Keratinocyte (primary cell): ENCODE measurements at regions not wholly inside any gene's neighbourhood (a gene's known extent, or its start where the extent isn't known, plus 50 kb on each side); places are given as distances from the start of the nearest gene placed in this dataset.

Experiments used
- DNase-seq: peaks from one replicate; pipeline ENCODE4 v3.0.0-alpha.2; 2011; ENCODE audit warnings: low read depth, missing footprints, low spot score
- FAIRE-seq: peaks from 2 replicates; lab custom pipeline; 2011; peaks lifted over from hg19 to GRCh38; lab: Jason Lieb, UNC
- H2AFZ ChIP-seq: 2 replicates; pipeline ENCODE4 v1.6.0; 2012; ENCODE audit warnings: low read length, control low read depth, inconsistent platforms; ENCODE audit not compliant: control insufficient read depth
- H3K27ac ChIP-seq: 2 replicates; pipeline ENCODE4 v1.5.1; 2011; ENCODE audit warnings: low read length; ENCODE audit not compliant: control insufficient read depth, insufficient read depth
- H3K27me3 ChIP-seq: 3 replicates; pipeline ENCODE4 v1.6.0; 2011; ENCODE audit warnings: low read length; ENCODE audit not compliant: control insufficient read depth, insufficient read depth; ENCODE audit errors: extremely low read depth
- H3K36me3 ChIP-seq, 2 experiments: 2 replicates in 1 of 2; 3 replicates in 1 of 2; pipeline ENCODE4 v1.5.1; 2011; ENCODE audit warnings: low read length in 2 of 2, mild to moderate bottlenecking in 1 of 2; ENCODE audit not compliant: control insufficient read depth in 2 of 2, insufficient read depth in 2 of 2; ENCODE audit errors: extremely low read depth in 1 of 2
- H3K4me1 ChIP-seq: 3 replicates; pipeline ENCODE4 v1.5.1; 2011; ENCODE audit warnings: low read length; ENCODE audit not compliant: control insufficient read depth, insufficient read depth; ENCODE audit errors: extremely low read depth
- H3K4me2 ChIP-seq: 3 replicates; pipeline ENCODE4 v1.6.0; 2011; ENCODE audit warnings: low read depth, low read length; ENCODE audit not compliant: control insufficient read depth, insufficient read depth; ENCODE audit errors: extremely low read depth
- H3K4me3 ChIP-seq, 3 experiments: fragments of 200-600 bp in 1 of 3; sonication (generic) in 1 of 3; 2 replicates in 2 of 3; 3 replicates in 1 of 3; pipeline ENCODE4 v1.5.1; 2011 to 2016; ENCODE audit warnings: low read length in 3 of 3, mild to moderate bottlenecking in 3 of 3, control low read depth in 2 of 3, inconsistent platforms in 1 of 3, low read depth in 1 of 3, mixed read lengths in 1 of 3, mixed run types in 1 of 3, moderate library complexity in 1 of 3; ENCODE audit not compliant: control insufficient read depth in 2 of 3, insufficient read depth in 2 of 3; ENCODE audit errors: extremely low read depth in 1 of 3
- H3K79me2 ChIP-seq: 2 replicates; pipeline ENCODE4 v1.6.0; 2012; ENCODE audit warnings: low read length; ENCODE audit not compliant: control insufficient read depth, insufficient read depth
- H3K9ac ChIP-seq: 3 replicates; pipeline ENCODE4 v1.6.0; 2011; ENCODE audit warnings: low read length; ENCODE audit not compliant: control insufficient read depth, insufficient read depth; ENCODE audit errors: extremely low read depth
- H3K9me1 ChIP-seq: 3 replicates; pipeline ENCODE4 v1.6.0; 2011; ENCODE audit warnings: low read length; ENCODE audit not compliant: control insufficient read depth, insufficient read depth; ENCODE audit errors: extremely low read depth
- H3K9me3 ChIP-seq: 2 replicates; pipeline ENCODE4 v1.5.1; 2012; ENCODE audit warnings: low read depth, low read length; ENCODE audit not compliant: control insufficient read depth
- H4K20me1 ChIP-seq: 3 replicates; pipeline ENCODE4 v1.6.0; 2011; ENCODE audit warnings: low read length; ENCODE audit not compliant: control insufficient read depth, insufficient read depth; ENCODE audit errors: extremely low read depth
- EZH2 ChIP-seq: IDR thresholded peaks from one replicate; pipeline ENCODE4 v1.6.1; 2012; ENCODE audit warnings: inconsistent platforms, mild to moderate bottlenecking, low read length, moderate library complexity
- dilution Hi-C: fragments of 300-500 bp; cut with MboI; formaldehyde crosslinking; loops from one replicate; pipeline ENCODE4 v1.7.0; 2020; ENCODE audit warnings: low sequenced_read_pairs; ENCODE audit not compliant: extremely low pct_ligation_motif_present
- TF ChIP-seq, protein P1 (sequence below), 3 experiments: IDR thresholded peaks in 1 of 3; conservative IDR thresholded peaks in 1 of 3; optimal IDR thresholded peaks in 1 of 3; 2 replicates in 2 of 3; 3 replicates in 1 of 3; pipeline versions ENCODE3 to v1.5.1; 2011; ENCODE audit warnings: low read length in 3 of 3, mild to moderate bottlenecking in 3 of 3, moderate library complexity in 2 of 3, control low read depth in 1 of 3, inconsistent platforms in 1 of 3; ENCODE audit not compliant: insufficient read depth in 2 of 3; ENCODE audit errors: extremely low read depth in 1 of 3

GRCh38 chr13:58795715-58796114 lies 1164.2 kb downstream of the PCDH17 start:
- Histone ChIP-seq H3K79me2 (no peaks in the 10 kb centered on the region), H3K4me3 (no peak overlapping the region), H3K4me1 (no peaks in the 10 kb centered on the region), H3K9me1 (no peaks in the 10 kb centered on the region), H3K27me3 (no peaks in the 10 kb centered on the region), H3K36me3 (no peaks in the 10 kb centered on the region), H3K9me3 (no peaks in the 10 kb centered on the region), H3K27ac (no peak overlapping the region), H4K20me1 (no peaks in the 10 kb centered on the region), H2AFZ (no peak overlapping the region), H3K9ac (no peak overlapping the region), H3K4me2 (no peak overlapping the region)
- TF ChIP-seq, protein P1, sequence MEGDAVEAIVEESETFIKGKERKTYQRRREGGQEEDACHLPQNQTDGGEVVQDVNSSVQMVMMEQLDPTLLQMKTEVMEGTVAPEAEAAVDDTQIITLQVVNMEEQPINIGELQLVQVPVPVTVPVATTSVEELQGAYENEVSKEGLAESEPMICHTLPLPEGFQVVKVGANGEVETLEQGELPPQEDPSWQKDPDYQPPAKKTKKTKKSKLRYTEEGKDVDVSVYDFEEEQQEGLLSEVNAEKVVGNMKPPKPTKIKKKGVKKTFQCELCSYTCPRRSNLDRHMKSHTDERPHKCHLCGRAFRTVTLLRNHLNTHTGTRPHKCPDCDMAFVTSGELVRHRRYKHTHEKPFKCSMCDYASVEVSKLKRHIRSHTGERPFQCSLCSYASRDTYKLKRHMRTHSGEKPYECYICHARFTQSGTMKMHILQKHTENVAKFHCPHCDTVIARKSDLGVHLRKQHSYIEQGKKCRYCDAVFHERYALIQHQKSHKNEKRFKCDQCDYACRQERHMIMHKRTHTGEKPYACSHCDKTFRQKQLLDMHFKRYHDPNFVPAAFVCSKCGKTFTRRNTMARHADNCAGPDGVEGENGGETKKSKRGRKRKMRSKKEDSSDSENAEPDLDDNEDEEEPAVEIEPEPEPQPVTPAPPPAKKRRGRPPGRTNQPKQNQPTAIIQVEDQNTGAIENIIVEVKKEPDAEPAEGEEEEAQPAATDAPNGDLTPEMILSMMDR (optimal IDR thresholded peaks at IDR 0.05 in 1 of 3, IDR thresholded peaks at IDR 0.05 in 1 of 3, conservative IDR thresholded peaks at IDR 0.05 in 1 of 3; ENCODE audit: extremely low read depth in 1 of 3, insufficient read depth in 2 of 3, low read length in 3 of 3): no peak
- TF ChIP-seq EZH2: no peak
- dilution Hi-C loops: no loop called here
- DNase-seq: no peak
- FAIRE-seq: no peak

GRCh38 chr13:58804832-58805231 lies 1173.3 kb downstream of the PCDH17 start:
- Histone ChIP-seq H3K36me3 (no peaks in the 10 kb centered on the region), H4K20me1 (no peaks in the 10 kb centered on the region), H3K27me3 (no peaks in the 10 kb centered on the region), H2AFZ (no peak overlapping the region), H3K27ac (no peak overlapping the region), H3K9ac (no peak overlapping the region), H3K4me2 (no peak overlapping the region), H3K9me3 (no peaks in the 10 kb centered on the region), H3K9me1 (no peaks in the 10 kb centered on the region), H3K4me3 (no peak overlapping the region), H3K79me2 (no peaks in the 10 kb centered on the region), H3K4me1 (no peaks in the 10 kb centered on the region)
- TF ChIP-seq EZH2: no peak
- TF ChIP-seq, protein P1 (optimal IDR thresholded peaks at IDR 0.05 in 1 of 3, IDR thresholded peaks at IDR 0.05 in 1 of 3, conservative IDR thresholded peaks at IDR 0.05 in 1 of 3; ENCODE audit: extremely low read depth in 1 of 3, insufficient read depth in 2 of 3, low read length in 3 of 3): no peak
- dilution Hi-C loops: no loop called here
- DNase-seq (no peak), FAIRE-seq (no peak)
